HFFc6 (cell line): ENCODE measurements at regions not wholly inside any gene's neighbourhood (a gene's known extent, or its start where the extent isn't known, plus 50 kb on each side); places are given as distances from the start of the nearest gene placed in this dataset.

Source experiments
- DNase-seq: peaks from one replicate; pipeline ENCODE4 v3.0.0-alpha.2; 2018
- H3K27ac Mint-ChIP-seq: 2 replicates; pipeline ENCODE4 v1.8.0; 2020; ENCODE audit warnings: mild to moderate bottlenecking, mixed read lengths
- H3K27me3 Mint-ChIP-seq: 2 replicates; pipeline ENCODE4 v1.8.0; 2021; ENCODE audit warnings: mild to moderate bottlenecking, moderate library complexity, mixed read lengths; ENCODE audit not compliant: insufficient read depth
- H3K36me3 Mint-ChIP-seq: 2 replicates; pipeline ENCODE4 v1.8.0; 2021; ENCODE audit warnings: low read depth, mixed read lengths
- H3K4me1 Mint-ChIP-seq: 2 replicates; pipeline ENCODE4 v1.8.0; 2020; ENCODE audit warnings: low read depth, mixed read lengths
- H3K4me3 Mint-ChIP-seq: 2 replicates; pipeline ENCODE4 v1.8.0; 2020; ENCODE audit warnings: mild to moderate bottlenecking, moderate library complexity, mixed read lengths
- H3K9me3 Mint-ChIP-seq: 2 replicates; pipeline ENCODE4 v1.8.0; 2020; ENCODE audit warnings: mild to moderate bottlenecking, mixed read lengths
- TF ChIP-seq, protein P1 (sequence below): fragments of 200-600 bp; sonication (generic); IDR thresholded peaks from 2 replicates; pipeline ENCODE4 v1.5.0; 2021; ENCODE audit warnings: antibody characterized with exemption, mild to moderate bottlenecking

DNA sequence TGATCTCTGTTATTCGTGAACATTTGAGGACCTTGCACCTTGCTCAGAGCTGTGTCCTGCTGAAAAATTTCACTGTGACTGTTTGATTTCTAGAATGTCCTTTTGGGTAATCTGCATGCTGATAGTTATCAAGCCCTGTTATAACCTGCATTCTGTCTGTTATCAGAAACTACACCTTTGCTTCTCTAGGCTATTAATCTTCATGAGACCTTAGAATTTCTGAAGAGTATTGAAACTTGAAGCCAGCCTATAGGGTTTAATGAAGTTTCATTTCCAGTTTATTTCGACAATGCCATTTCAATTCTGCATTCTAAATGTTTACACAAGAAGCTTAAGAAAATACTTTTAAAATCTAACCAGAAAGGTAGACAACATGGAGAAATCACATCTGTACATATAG is 856.2 kb downstream of the SORCS1 start:
- H3K27me3 Mint-ChIP-seq, result no peaks in the 10 kb centered on the region
- TF ChIP-seq, protein P1, sequence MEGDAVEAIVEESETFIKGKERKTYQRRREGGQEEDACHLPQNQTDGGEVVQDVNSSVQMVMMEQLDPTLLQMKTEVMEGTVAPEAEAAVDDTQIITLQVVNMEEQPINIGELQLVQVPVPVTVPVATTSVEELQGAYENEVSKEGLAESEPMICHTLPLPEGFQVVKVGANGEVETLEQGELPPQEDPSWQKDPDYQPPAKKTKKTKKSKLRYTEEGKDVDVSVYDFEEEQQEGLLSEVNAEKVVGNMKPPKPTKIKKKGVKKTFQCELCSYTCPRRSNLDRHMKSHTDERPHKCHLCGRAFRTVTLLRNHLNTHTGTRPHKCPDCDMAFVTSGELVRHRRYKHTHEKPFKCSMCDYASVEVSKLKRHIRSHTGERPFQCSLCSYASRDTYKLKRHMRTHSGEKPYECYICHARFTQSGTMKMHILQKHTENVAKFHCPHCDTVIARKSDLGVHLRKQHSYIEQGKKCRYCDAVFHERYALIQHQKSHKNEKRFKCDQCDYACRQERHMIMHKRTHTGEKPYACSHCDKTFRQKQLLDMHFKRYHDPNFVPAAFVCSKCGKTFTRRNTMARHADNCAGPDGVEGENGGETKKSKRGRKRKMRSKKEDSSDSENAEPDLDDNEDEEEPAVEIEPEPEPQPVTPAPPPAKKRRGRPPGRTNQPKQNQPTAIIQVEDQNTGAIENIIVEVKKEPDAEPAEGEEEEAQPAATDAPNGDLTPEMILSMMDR, result no peak
- H3K27ac Mint-ChIP-seq, result no peak overlapping the region
- no peak overlapping the region for H3K4me3 Mint-ChIP-seq
- DNase-seq, result no peak
- H3K9me3 Mint-ChIP-seq, result no peaks in the 10 kb centered on the region
- no peaks in the 10 kb centered on the region for H3K36me3 Mint-ChIP-seq
- no peaks in the 10 kb centered on the region for H3K4me1 Mint-ChIP-seq

DNA sequence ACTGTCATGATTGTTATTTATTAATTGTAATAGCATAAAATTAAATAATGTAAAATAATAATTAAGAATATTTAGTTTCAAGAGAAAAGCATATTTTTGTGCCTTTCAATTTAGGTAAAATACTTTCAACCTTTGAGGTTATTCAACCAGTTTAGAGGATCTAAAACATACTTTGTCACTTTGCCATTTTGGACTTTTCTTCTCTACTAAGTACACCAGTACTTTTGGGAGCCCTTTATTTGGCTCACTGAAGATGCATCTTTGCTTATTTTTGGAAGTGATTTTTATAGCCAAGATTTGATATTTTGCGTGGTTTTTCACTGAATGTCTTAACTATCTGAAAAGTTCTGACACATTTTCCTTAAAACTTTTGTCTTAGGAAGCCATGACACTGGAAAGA is 860.5 kb downstream of the SORCS1 start:
- H3K4me1 Mint-ChIP-seq, result no peaks in the 10 kb centered on the region
- TF ChIP-seq, protein P1, result no peak
- no peak overlapping the region for H3K27ac Mint-ChIP-seq
- no peaks in the 10 kb centered on the region for H3K27me3 Mint-ChIP-seq
- no peak overlapping the region for H3K4me3 Mint-ChIP-seq
- H3K9me3 Mint-ChIP-seq, result no peaks in the 10 kb centered on the region
- no peaks in the 10 kb centered on the region for H3K36me3 Mint-ChIP-seq
- DNase-seq, result no peak

DNA sequence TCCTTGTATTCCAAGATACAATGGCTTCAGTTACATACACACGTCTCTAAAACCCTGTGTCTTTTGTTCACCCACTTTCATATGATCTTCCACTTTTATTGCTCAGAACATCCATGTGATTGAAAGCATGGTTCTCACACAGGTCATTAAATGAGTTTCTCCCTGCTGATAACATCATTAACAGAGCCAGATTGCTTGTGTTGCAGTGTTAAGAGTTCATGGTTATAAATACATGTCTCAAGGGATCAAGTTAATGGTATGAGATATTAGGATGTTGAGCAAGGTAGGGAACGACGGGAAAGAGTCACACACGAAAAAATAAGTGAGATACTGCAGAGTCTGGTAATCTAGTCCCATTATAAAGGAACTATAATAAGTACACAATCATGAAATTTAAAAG is 861.5 kb downstream of the SORCS1 start:
- TF ChIP-seq, protein P1, result no peak
- Mint-ChIP-seq H3K4me3 (no peak overlapping the region), H3K27ac (no peak overlapping the region), H3K36me3 (no peaks in the 10 kb centered on the region), H3K9me3 (no peaks in the 10 kb centered on the region), H3K4me1 (no peaks in the 10 kb centered on the region), H3K27me3 (no peaks in the 10 kb centered on the region)
- no peak for DNase-seq

DNA sequence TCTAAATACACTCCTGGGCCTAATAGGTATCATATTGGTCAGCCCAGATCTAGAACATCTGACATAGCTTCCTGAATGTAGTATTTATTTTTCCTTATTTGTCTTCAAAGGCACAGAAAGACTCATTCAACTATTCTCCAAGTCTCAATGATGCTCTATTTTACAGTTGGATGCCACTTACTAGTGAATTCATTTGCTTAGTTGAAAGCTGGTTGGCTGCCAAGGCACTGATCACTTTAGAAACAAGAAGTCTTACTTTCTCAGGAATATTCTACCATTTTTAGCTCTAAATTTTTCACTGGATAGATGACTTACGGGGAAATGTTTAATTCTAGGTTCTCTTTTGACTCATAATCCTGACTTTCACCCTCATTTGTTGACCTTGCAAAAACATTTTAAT is 863.4 kb downstream of the SORCS1 start:
- Mint-ChIP-seq H3K4me1 (no peaks in the 10 kb centered on the region), H3K27ac (no peak overlapping the region), H3K36me3 (no peaks in the 10 kb centered on the region), H3K27me3 (no peaks in the 10 kb centered on the region), H3K9me3 (no peaks in the 10 kb centered on the region), H3K4me3 (no peak overlapping the region)
- no peak for DNase-seq
- TF ChIP-seq, protein P1, result no peak

GRCh38 chr10:106296750-106297392 is 867.6 kb downstream of the SORCS1 start:
- H3K4me1 Mint-ChIP-seq, result peaks cover 8% of the 10 kb centered on the region; the same call in 1 of the 2 replicates
- no peaks in the 10 kb centered on the region for H3K36me3 Mint-ChIP-seq
- H3K27ac Mint-ChIP-seq, result no peak overlapping the region
- TF ChIP-seq, protein P1, result no peak
- DNase-seq, result no peak
- H3K4me3 Mint-ChIP-seq, result no peak overlapping the region
- H3K27me3 Mint-ChIP-seq, result no peaks in the 10 kb centered on the region
- no peaks in the 10 kb centered on the region for H3K9me3 Mint-ChIP-seq
